GM23338 (cell line): ENCODE measurements at regions not wholly inside any gene's neighbourhood (a gene's known extent, or its start where the extent isn't known, plus 50 kb on each side); places are given as distances from the start of the nearest gene placed in this dataset.
A peak's percentile ranks its signal among the peaks of the same experiment; 100 is the strongest.

ENCODE experiments used
- ATAC-seq: fragments of 200-7000 bp; cut with Tn5 transposase; 3 replicates; pipeline ENCODE4 v1.9.1; 2020
- DNase-seq: peaks from one replicate; pipeline ENCODE4 v3.0.0-alpha.2; 2015; ENCODE audit warnings: low spot score
- H2AFZ ChIP-seq: fragments of 200-600 bp; sonication (generic); 2 replicates; pipeline ENCODE4 v1.8.0; 2016; ENCODE audit warnings: antibody characterized with exemption, mild to moderate bottlenecking, moderate library complexity
- H3F3A ChIP-seq: fragments of 200-600 bp; sonication (generic); replicated peaks from 2 replicates; pipeline ENCODE4 v1.8.0; 2017; ENCODE audit warnings: antibody characterized with exemption, mixed run types, low read depth
- H3K27ac ChIP-seq: fragments of 200-600 bp; sonication (generic); 2 replicates; pipeline ENCODE4 v1.6.1; 2016; ENCODE audit warnings: low read depth
- H3K27me3 ChIP-seq: fragments of 200-600 bp; sonication (generic); 2 replicates; pipeline ENCODE4 v1.8.0; 2016; ENCODE audit warnings: mild to moderate bottlenecking, mixed run types, moderate library complexity; ENCODE audit not compliant: insufficient read depth
- H3K36me3 ChIP-seq: fragments of 200-600 bp; sonication (generic); 2 replicates; pipeline ENCODE4 v1.8.0; 2016; ENCODE audit warnings: mild to moderate bottlenecking; ENCODE audit not compliant: insufficient read depth
- H3K4me1 ChIP-seq: fragments of 200-600 bp; sonication (generic); 2 replicates; pipeline ENCODE4 v1.8.0; 2016; ENCODE audit warnings: mild to moderate bottlenecking, moderate library complexity; ENCODE audit not compliant: insufficient read depth
- H3K4me2 ChIP-seq: fragments of 200-600 bp; sonication (generic); 2 replicates; pipeline ENCODE4 v1.7.1; 2017; ENCODE audit warnings: mixed run types
- H3K4me3 ChIP-seq: fragments of 200-600 bp; sonication (generic); 2 replicates; pipeline ENCODE4 v1.6.1; 2016; ENCODE audit warnings: mixed run types
- H3K79me2 ChIP-seq: fragments of 200-600 bp; sonication (generic); replicated peaks from 2 replicates; pipeline ENCODE4 v1.8.0; 2017; ENCODE audit warnings: mild to moderate bottlenecking; ENCODE audit not compliant: insufficient read depth
- H3K9me2 ChIP-seq: fragments of 200-600 bp; sonication (generic); 2 replicates; pipeline ENCODE4 v1.8.0; 2017; ENCODE audit not compliant: insufficient read depth
- H4K20me1 ChIP-seq: fragments of 200-600 bp; sonication (generic); replicated peaks from 2 replicates; pipeline ENCODE4 v1.8.0; 2017; ENCODE audit warnings: mild to moderate bottlenecking; ENCODE audit not compliant: insufficient read depth
- H3K27ac Mint-ChIP-seq: 2 replicates; pipeline ENCODE4 v1.8.0; 2020; ENCODE audit warnings: inconsistent platforms, mild to moderate bottlenecking, moderate library complexity, mixed read lengths
- H3K27me3 Mint-ChIP-seq: 3 replicates; pipeline ENCODE4 v1.8.0; 2022; ENCODE audit warnings: low read depth, mild to moderate bottlenecking, moderate library complexity, mixed read lengths, inconsistent platforms; ENCODE audit not compliant: insufficient read depth, poor library complexity
- H3K36me3 Mint-ChIP-seq: 3 replicates; pipeline ENCODE4 v1.8.0; 2021; ENCODE audit warnings: low read depth, mild to moderate bottlenecking, inconsistent platforms, moderate library complexity, mixed read lengths
- H3K4me1 Mint-ChIP-seq: 3 replicates; pipeline ENCODE4 v1.8.0; 2020; ENCODE audit warnings: mild to moderate bottlenecking, inconsistent platforms, mixed read lengths
- H3K4me3 Mint-ChIP-seq: 3 replicates; pipeline ENCODE4 v1.8.0; 2021; ENCODE audit warnings: moderate library complexity, mild to moderate bottlenecking, inconsistent platforms, mixed read lengths
- H3K9me3 Mint-ChIP-seq: 3 replicates; pipeline ENCODE4 v1.8.0; 2020; ENCODE audit warnings: moderate library complexity, mild to moderate bottlenecking, inconsistent platforms, mixed read lengths
- CREB1 ChIP-seq: fragments of 250-450 bp; sonication (Bioruptor Pico); IDR thresholded peaks from 2 replicates; pipeline ENCODE4 v1.5.0; 2020; ENCODE audit warnings: low read depth, mild to moderate bottlenecking, moderate library complexity
- EZH2phosphoT487 ChIP-seq: fragments of 200-600 bp; sonication (generic); IDR thresholded peaks from one replicate; pipeline ENCODE4 v1.8.1; 2018; ENCODE audit warnings: antibody characterized with exemption; ENCODE audit not compliant: unreplicated experiment
- POLR2AphosphoS5 ChIP-seq: IDR thresholded peaks from 2 replicates; pipeline ENCODE4 v1.6.1; 2016; ENCODE audit warnings: antibody characterized with exemption, low read depth
- STAT1 ChIP-seq: IDR thresholded peaks from one replicate; pipeline ENCODE4 v1.6.1; 2016; ENCODE audit warnings: antibody characterized with exemption; ENCODE audit not compliant: unreplicated experiment
- TF ChIP-seq, protein P1 (sequence below): fragments of 250-450 bp; sonication (Bioruptor Pico); IDR thresholded peaks from 2 replicates; pipeline ENCODE4 v1.5.0; 2020; ENCODE audit warnings: mild to moderate bottlenecking, moderate library complexity
- TF ChIP-seq, protein P2 (sequence below): IDR thresholded peaks from one replicate; pipeline ENCODE4 v1.6.1; 2018; ENCODE audit warnings: antibody characterized with exemption; ENCODE audit not compliant: unreplicated experiment

DNA sequence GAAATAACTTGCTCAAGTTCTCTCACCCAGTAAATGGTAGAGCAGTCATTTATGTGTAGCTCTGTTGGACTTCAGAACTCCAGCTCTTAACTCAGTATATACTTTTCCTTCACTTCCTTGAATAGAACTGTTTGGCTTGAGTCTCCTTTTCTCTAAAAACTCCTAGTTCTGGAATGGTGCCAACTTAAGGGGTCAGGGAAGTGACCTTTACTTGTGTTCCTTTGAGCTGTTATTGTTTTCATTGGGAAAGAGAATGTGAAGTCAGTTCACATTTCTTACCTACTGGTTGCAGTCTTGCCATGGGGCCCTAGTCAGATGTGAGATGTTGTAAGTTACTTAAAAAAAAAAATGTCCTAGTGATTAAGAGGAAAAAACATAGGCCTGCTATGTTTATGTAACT is 77.0 kb upstream of the MACF1 start:
- no peak for DNase-seq
- H3K9me3 Mint-ChIP-seq = no peaks in the 10 kb centered on the region
- peaks cover 42% of the 10 kb centered on the region for H3K4me1 ChIP-seq
- H3K79me2 ChIP-seq = peaks cover 90% of the 10 kb centered on the region
- H3K27me3 Mint-ChIP-seq = peaks cover 6% of the 10 kb centered on the region
- no peaks in the 10 kb centered on the region for H3K27me3 ChIP-seq
- no peak overlapping the region for H2AFZ ChIP-seq
- H3K4me3 Mint-ChIP-seq = no peak overlapping the region
- H3K9me2 ChIP-seq = no peaks in the 10 kb centered on the region
- H3K4me1 Mint-ChIP-seq = peaks cover 38% of the 10 kb centered on the region
- peaks cover 21% of the 10 kb centered on the region for H3K36me3 Mint-ChIP-seq
- peak overlapping the region; percentile 24; the same call in 1 of the 2 replicates for H3K27ac Mint-ChIP-seq
- no peak for ATAC-seq
- peaks cover 14% of the 10 kb centered on the region for H4K20me1 ChIP-seq
- TF ChIP-seq POLR2AphosphoS5 (no peak), STAT1 (no peak), CREB1 (CRISPR knock-in tag) (no peak), EZH2phosphoT487 (no peak)
- TF ChIP-seq, protein P1, sequence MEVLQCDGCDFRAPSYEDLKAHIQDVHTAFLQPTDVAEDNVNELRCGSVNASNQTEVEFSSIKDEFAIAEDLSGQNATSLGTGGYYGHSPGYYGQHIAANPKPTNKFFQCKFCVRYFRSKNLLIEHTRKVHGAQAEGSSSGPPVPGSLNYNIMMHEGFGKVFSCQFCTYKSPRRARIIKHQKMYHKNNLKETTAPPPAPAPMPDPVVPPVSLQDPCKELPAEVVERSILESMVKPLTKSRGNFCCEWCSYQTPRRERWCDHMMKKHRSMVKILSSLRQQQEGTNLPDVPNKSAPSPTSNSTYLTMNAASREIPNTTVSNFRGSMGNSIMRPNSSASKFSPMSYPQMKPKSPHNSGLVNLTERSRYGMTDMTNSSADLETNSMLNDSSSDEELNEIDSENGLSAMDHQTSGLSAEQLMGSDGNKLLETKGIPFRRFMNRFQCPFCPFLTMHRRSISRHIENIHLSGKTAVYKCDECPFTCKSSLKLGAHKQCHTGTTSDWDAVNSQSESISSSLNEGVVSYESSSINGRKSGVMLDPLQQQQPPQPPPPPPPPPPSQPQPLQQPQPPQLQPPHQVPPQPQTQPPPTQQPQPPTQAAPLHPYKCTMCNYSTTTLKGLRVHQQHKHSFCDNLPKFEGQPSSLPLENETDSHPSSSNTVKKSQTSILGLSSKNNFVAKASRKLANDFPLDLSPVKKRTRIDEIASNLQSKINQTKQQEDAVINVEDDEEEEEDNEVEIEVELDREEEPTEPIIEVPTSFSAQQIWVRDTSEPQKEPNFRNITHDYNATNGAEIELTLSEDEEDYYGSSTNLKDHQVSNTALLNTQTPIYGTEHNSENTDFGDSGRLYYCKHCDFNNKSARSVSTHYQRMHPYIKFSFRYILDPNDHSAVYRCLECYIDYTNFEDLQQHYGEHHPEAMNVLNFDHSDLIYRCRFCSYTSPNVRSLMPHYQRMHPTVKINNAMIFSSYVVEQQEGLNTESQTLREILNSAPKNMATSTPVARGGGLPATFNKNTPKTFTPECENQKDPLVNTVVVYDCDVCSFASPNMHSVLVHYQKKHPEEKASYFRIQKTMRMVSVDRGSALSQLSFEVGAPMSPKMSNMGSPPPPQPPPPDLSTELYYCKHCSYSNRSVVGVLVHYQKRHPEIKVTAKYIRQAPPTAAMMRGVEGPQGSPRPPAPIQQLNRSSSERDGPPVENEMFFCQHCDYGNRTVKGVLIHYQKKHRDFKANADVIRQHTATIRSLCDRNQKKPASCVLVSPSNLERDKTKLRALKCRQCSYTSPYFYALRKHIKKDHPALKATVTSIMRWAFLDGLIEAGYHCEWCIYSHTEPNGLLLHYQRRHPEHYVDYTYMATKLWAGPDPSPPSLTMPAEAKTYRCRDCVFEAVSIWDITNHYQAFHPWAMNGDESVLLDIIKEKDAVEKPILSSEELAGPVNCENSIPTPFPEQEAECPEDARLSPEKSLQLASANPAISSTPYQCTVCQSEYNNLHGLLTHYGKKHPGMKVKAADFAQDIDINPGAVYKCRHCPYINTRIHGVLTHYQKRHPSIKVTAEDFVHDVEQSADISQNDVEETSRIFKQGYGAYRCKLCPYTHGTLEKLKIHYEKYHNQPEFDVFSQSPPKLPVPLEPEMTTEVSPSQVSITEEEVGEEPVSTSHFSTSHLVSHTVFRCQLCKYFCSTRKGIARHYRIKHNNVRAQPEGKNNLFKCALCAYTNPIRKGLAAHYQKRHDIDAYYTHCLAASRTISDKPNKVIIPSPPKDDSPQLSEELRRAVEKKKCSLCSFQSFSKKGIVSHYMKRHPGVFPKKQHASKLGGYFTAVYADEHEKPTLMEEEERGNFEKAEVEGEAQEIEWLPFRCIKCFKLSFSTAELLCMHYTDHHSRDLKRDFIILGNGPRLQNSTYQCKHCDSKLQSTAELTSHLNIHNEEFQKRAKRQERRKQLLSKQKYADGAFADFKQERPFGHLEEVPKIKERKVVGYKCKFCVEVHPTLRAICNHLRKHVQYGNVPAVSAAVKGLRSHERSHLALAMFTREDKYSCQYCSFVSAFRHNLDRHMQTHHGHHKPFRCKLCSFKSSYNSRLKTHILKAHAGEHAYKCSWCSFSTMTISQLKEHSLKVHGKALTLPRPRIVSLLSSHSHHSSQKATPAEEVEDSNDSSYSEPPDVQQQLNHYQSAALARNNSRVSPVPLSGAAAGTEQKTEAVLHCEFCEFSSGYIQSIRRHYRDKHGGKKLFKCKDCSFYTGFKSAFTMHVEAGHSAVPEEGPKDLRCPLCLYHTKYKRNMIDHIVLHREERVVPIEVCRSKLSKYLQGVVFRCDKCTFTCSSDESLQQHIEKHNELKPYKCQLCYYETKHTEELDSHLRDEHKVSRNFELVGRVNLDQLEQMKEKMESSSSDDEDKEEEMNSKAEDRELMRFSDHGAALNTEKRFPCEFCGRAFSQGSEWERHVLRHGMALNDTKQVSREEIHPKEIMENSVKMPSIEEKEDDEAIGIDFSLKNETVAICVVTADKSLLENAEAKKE (CRISPR knock-in tag) = no peak
- TF ChIP-seq, protein P2, sequence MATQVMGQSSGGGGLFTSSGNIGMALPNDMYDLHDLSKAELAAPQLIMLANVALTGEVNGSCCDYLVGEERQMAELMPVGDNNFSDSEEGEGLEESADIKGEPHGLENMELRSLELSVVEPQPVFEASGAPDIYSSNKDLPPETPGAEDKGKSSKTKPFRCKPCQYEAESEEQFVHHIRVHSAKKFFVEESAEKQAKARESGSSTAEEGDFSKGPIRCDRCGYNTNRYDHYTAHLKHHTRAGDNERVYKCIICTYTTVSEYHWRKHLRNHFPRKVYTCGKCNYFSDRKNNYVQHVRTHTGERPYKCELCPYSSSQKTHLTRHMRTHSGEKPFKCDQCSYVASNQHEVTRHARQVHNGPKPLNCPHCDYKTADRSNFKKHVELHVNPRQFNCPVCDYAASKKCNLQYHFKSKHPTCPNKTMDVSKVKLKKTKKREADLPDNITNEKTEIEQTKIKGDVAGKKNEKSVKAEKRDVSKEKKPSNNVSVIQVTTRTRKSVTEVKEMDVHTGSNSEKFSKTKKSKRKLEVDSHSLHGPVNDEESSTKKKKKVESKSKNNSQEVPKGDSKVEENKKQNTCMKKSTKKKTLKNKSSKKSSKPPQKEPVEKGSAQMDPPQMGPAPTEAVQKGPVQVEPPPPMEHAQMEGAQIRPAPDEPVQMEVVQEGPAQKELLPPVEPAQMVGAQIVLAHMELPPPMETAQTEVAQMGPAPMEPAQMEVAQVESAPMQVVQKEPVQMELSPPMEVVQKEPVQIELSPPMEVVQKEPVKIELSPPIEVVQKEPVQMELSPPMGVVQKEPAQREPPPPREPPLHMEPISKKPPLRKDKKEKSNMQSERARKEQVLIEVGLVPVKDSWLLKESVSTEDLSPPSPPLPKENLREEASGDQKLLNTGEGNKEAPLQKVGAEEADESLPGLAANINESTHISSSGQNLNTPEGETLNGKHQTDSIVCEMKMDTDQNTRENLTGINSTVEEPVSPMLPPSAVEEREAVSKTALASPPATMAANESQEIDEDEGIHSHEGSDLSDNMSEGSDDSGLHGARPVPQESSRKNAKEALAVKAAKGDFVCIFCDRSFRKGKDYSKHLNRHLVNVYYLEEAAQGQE = no peak
- H3K4me2 ChIP-seq = no peak overlapping the region
- no peaks in the 10 kb centered on the region for H3F3A ChIP-seq
- H3K27ac ChIP-seq = peak overlapping the region; percentile 53; the same call in 1 of the 2 replicates
- H3K36me3 ChIP-seq = no peaks in the 10 kb centered on the region; the same call in 1 of the 2 replicates
- H3K4me3 ChIP-seq = no peak overlapping the region
